GM21717 (cell line): ENCODE measurements at regions not wholly inside any gene's neighbourhood (a gene's known extent, or its start where the extent isn't known, plus 50 kb on each side); places are given as distances from the start of the nearest gene placed in this dataset.

Experiments
- ATAC-seq: cut with Tn5 transposase; IDR thresholded peaks from one replicate; pipeline ENCODE4 v1.9.1; 2021; ENCODE audit warnings: mild to moderate bottlenecking, moderate library complexity; ENCODE audit not compliant: unreplicated experiment

DNA sequence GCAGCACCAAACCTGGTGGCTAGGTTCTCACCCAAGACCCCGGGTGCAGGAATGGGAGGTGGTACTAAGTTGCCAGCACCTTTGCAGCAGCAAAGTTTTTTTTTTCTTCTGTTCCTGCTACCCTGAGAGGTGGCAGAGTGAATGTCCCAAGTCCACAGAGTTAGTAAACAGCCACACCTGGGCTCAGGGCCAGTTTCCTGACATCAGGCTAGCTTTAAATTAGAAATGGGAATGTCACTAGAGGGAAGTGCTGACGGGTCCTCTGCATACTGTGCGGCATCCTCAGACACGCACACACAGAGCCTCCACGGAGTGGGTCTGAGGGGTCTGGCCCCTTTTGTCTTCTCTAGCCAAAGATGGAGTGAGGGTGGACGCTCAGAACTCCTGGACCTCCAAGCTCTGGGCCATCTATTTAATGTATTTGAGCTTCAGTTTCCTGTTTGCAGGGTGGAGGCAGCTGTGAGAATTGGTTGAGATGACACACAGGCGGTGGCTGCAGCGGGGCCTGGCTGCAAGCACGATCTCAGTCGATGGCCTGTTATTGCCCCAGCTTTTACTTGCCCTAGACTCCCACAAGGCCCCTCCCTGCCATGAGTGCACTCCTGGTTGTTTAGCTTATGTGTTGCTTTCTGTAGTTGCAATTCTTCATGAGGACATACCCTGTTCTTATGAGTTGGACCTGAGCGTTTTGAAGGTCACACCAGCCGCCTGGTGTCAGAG, 751.4 kb upstream of the HS6ST1 start:
- ATAC-seq = no peak

DNA sequence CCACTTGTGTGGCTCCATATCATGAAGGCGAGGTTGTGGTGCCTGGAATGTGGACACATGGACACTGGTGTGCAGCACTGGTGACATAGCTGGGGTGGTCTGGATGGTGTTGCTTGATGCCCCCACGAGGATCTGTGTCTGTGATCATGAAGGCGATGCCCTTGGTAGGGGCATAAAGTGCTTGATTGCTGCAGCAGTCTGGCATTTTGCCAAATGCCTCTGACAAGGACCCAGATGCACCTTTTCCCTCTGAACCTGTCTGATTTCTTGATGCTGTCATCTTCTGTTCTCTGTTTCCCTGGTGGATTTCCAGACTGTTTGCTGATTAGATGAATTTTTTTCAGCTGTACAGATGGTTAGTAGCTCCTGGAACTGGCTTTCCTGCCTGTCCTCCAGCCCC, 752.0 kb upstream of the HS6ST1 start:
- no peak for ATAC-seq

DNA sequence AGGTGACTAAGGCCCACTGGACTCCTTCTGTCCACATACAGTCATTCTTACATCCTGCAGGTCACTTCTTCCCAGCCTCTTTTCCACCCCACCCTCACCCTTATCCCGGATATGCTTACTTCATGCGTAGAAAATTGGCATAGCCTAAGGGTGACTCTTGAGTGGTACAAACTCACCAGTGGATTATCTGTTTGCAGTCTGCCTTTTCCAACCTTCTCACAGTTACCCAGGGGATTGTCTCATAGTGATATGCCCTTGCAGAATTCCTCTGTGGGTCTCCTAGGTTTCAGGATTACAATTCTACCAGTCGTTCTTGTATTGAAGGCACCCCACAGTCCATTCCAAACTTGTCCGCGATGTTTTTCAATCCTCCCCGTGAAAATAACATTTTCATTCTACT, 752.9 kb upstream of the HS6ST1 start:
- ATAC-seq = no peak

DNA sequence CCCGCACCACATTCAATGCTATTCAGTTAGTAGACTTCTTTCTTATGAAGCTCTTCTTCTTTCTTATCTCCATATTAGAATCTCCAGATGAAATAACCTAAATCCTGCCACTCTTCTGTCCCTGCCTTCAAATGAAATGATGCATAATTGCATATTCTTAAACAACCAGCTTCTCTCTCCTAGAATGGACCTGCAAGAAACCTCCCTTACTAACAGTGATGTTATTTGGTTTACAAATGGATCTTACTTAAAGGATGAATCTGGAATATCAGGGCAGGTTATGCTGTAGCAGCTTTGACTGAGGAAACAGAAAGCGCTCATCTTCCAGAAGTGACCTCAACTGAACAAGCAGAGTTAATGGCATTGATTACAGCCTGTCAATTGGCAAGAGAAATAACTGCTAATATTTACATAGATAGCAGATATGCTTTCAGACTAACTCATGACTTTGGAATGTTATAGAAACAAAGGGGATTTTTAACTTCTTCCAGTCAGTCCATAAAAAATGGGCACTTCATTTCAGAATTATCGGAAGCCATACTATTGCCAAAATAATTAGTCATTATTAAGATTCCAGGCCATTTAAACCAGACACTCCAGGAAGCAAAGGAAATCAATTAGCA, 755.7 kb upstream of the HS6ST1 start:
- no peak for ATAC-seq

- no peak for ATAC-seq
These were observed 759.9 kb upstream of the HS6ST1 start for GRCh38 chr2:129078548-129078947.

DNA sequence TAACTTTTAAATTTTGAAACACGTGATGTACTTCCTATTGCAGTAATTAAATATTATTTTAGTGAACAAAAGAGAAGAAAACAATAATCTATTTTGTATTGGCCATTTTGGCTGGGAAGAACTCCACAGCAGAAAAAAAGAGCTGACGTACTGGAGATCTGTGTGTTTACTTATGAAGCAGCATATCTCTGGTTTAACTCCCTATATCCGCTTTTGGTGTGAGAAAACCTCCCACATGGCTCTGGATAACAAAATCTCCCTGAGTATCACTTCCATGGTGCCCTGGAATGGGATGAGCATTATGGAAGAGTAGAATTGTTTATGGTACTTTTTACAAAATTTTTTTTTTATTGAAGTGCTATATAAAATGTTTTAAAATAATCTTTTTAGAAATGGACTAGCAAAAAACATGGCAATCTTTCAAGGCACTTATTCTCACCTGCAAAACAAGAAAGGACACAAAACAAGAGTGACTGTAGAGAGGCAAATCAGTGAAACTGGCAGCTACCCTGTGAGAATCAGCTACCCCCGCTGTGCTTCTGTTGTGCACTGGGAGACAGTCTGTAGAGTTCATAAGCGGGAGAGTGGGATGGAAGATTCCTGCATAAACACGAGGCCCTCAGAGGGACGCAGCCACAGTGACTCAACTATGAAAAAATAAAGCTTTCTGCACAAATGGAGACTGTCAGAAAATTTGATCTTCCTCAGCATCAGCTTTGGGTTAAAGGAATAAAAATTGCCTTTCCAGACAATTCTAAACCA, 762.2 kb upstream of the HS6ST1 start:
- no peak for ATAC-seq

DNA sequence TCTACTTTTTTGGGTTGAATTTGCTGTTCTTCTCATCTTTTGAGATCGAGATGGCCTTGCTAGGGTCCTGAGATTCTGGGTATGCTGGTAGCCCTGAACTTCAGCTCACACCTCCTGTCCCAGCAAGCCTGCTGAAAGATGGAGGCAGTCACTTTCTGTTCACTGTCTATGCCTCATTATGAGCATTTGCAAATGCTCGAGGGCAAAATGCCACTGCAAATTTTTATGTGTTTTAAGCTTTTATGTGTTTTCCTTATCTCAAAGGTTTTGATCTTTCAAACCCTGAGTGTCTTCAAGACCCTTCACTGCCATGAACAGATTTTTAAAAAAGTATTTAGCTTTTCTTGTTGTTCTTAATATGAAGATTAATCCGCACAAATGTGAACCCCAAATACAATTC, 766.7 kb upstream of the HS6ST1 start:
- no peak for ATAC-seq

GRCh38 chr2:129087133-129087813, 768.6 kb upstream of the HS6ST1 start:
- ATAC-seq = no peak

DNA sequence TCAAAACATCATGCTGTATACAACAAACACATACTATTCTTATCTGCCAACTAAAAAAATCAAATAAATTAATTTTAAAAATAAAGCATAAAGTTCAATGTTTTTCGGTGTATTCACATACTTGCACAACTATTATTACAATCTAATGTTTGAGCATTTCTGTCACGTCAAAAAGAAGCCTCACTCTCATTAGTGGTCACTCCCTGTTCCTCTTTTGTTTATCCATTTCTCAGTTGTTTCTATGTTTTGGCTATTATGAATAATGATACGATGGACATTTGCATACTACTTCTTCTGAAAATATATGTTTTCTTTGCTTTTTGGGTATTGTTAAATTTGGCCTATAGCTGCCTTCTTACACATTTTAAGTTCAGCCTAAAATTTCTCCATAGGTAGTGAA, 773.0 kb upstream of the HS6ST1 start:
- ATAC-seq = no peak

- ATAC-seq = no peak
These were observed 774.3 kb upstream of the HS6ST1 start for GRCh38 chr2:129092956-129093355.

- no peak for ATAC-seq
These were observed 782.5 kb upstream of the HS6ST1 start for GRCh38 chr2:129101186-129101585.

- ATAC-seq = no peak
These were observed 785.5 kb upstream of the HS6ST1 start for GRCh38 chr2:129103936-129104878.

DNA sequence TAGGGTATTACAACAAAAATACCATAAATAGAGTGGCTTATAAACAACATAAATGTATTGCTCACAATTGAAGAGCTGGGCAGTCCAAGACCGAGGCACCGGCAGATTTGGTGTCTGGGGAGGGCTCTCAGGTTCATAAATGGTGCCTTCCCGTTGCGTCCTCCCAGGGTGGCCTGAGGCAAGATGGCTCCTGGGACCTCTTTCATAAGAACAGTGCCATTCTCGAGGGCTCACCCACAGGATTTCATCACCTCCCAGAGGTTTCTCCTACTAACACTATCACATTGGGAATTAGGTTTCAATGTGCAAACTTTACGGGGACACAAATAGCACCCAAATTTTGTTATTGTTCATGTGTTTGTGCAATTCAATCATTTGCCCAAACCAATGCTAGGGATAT, 793.5 kb upstream of the HS6ST1 start:
- no peak for ATAC-seq

DNA sequence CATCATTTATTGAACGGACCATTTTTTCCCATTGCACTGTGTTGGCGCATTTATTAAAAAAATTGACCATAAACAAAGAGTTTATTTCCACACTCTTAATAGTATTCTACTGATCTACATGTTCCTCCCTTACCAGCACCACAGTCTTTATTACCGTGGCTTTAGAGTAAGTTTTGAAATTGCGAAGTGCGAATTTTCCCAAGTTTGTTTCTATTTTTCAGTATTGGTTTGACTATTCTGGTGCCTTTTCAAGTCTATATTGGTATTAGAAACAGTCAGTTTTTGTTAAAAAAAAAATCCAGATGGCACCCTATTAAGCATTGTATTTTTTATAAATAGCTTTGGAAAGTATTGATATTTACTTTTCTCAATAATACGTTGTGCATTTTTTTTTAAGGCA, 795.1 kb upstream of the HS6ST1 start:
- ATAC-seq = no peak

DNA sequence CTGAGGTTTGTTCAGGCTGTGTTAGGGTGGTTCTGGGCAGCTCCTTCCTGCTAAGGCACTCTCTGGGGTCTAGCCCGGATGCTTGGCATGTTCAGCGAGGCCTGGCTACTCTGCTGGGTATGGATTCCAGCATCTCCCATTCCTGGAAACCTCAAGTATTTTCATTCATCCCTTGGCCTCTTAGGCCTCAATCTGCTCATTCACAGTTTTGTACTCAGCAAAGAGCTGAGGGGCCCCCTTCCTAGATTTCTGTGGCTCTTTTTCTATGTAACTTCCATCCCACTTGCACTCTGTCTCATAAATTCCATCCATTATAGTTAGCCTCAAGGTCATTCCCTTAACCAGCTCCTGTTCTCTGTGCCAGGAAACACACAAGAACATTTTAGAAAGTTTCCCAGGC, 798.8 kb upstream of the HS6ST1 start:
- ATAC-seq = no peak

GRCh38 chr2:129118296-129118695, 799.6 kb upstream of the HS6ST1 start:
- ATAC-seq = peak; percentile 72

- no peak for ATAC-seq
These were observed 810.4 kb upstream of the HS6ST1 start for GRCh38 chr2:129129087-129129486.

- ATAC-seq = no peak
These were observed 815.3 kb upstream of the HS6ST1 start for GRCh38 chr2:129133692-129134641.

DNA sequence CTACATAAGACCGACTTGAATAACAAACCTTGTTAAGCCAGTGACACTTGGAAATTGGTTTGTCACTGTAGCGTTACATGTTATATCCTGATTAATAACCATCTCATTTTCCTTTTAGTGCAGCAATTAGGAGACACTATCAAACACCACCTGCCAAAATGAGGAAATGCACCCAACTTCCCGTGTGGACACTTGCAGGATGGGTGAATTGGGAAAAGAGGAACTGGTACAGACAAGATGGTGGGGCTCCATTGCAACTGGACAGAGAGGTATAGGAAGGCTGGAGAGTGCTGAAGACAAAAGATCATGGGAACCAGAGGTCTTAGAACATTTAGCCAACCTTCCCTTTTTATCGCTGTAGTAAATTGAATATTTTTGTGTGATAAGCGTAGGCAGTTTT, 816.3 kb upstream of the HS6ST1 start:
- ATAC-seq = no peak
